ENCODE measurements at regions not wholly inside any gene's neighbourhood (a gene's known extent, or its start where the extent isn't known, plus 50 kb on each side); places are given as distances from the start of the nearest gene placed in this dataset.

GRCh38 chr11:82533628-82534327 is 199.9 kb downstream of the FAM181B start:
- no peak overlapping the region for H3K27ac ChIP-seq
- no peak overlapping the region for H3K4me3 ChIP-seq
- H3K4me1 ChIP-seq, result peaks cover 0 to 13% (median 9%) of the 10 kb centered on the region in 4 donors
- TF ChIP-seq CTCF (IDR thresholded peaks at IDR 0.05) (no peak), POLR2A (IDR thresholded peaks at IDR 0.05) (no peak), POLR2AphosphoS5 (IDR thresholded peaks at IDR 0.05) (no peak), EP300 (IDR thresholded peaks at IDR 0.05) (no peak)
- WGBS, 2 donors, result 75 to 79% methylated on average over 7 of the region's 7 CpGs
- DNase-seq, result no peak
- H3K27me3 ChIP-seq, result no peaks in the 10 kb centered on the region
- no peaks in the 10 kb centered on the region for H3K36me3 ChIP-seq
- intact Hi-C loops (cut with DNase I), result no loop called here
- peaks cover 0 to 3% (median 0%) of the 10 kb centered on the region in 4 donors for H3K9me3 ChIP-seq

GRCh38 chr11:82529936-82530335 is 203.7 kb downstream of the FAM181B start:
- no peak for TF ChIP-seq CTCF (IDR thresholded peaks at IDR 0.05)
- TF ChIP-seq POLR2AphosphoS5 (IDR thresholded peaks at IDR 0.05), result peak in 2 of 4 donors; percentile 20 to 31
- TF ChIP-seq POLR2A (IDR thresholded peaks at IDR 0.05), result no peak
- no peak for TF ChIP-seq EP300 (IDR thresholded peaks at IDR 0.05)
- no peaks in the 10 kb centered on the region for H3K27me3 ChIP-seq
- intact Hi-C loops (cut with DNase I), result no loop called here
- H3K27ac ChIP-seq, result no peak overlapping the region
- H3K9me3 ChIP-seq, result peaks cover 0 to 3% (median 0%) of the 10 kb centered on the region in 4 donors
- H3K4me1 ChIP-seq, result peaks cover 0 to 13% (median 9%) of the 10 kb centered on the region in 4 donors
- H3K36me3 ChIP-seq, result no peaks in the 10 kb centered on the region
- 17 to 24% methylated on average over 2 of the region's 2 CpGs for WGBS, 2 donors
- no peak for DNase-seq
- H3K4me3 ChIP-seq, result no peak overlapping the region

- Histone ChIP-seq H3K27ac (no peak overlapping the region), H3K36me3 (no peaks in the 10 kb centered on the region), H3K27me3 (no peaks in the 10 kb centered on the region), H3K4me1 (peaks cover 0 to 13% (median 9%) of the 10 kb centered on the region in 4 donors), H3K4me3 (no peak overlapping the region), H3K9me3 (peaks cover 0 to 3% (median 0%) of the 10 kb centered on the region in 4 donors)
- intact Hi-C loops (cut with DNase I), result no loop called here
- TF ChIP-seq POLR2AphosphoS5 (IDR thresholded peaks at IDR 0.05) (no peak), POLR2A (IDR thresholded peaks at IDR 0.05) (no peak), EP300 (IDR thresholded peaks at IDR 0.05) (no peak), CTCF (IDR thresholded peaks at IDR 0.05) (no peak)
- no peak for DNase-seq
- 76 to 83% methylated on average over 5 of the region's 5 CpGs for WGBS, 2 donors
Measured at GRCh38 chr11:82527081-82527584, 206.5 kb downstream of the FAM181B start.

- TF ChIP-seq POLR2A (IDR thresholded peaks at IDR 0.05), result no peak
- no peak for TF ChIP-seq POLR2AphosphoS5 (IDR thresholded peaks at IDR 0.05)
- TF ChIP-seq EP300 (IDR thresholded peaks at IDR 0.05), result no peak
- TF ChIP-seq CTCF (IDR thresholded peaks at IDR 0.05), result no peak
- Histone ChIP-seq H3K27me3 (no peaks in the 10 kb centered on the region), H3K36me3 (no peaks in the 10 kb centered on the region), H3K27ac (no peak overlapping the region), H3K9me3 (no peaks in the 10 kb centered on the region), H3K4me1 (no peaks in the 10 kb centered on the region), H3K4me3 (no peak overlapping the region)
- 57 to 65% methylated on average over 4 of the region's 4 CpGs for WGBS, 2 donors
- intact Hi-C loops (cut with DNase I), result no loop called here
- DNase-seq, result peak; percentile 71
Measured at GRCh38 chr11:82523141-82523540, 210.5 kb downstream of the FAM181B start.

Data from sigmoid colon (tissue), 6 donors.